Thoracic aorta (tissue), 2 donors: ENCODE measurements at regions not wholly inside any gene's neighbourhood (a gene's known extent, or its start where the extent isn't known, plus 50 kb on each side); places are given as distances from the start of the nearest gene placed in this dataset.

Experiments used
- ATAC-seq: fragments of 150-250 bp; one replicate; pipeline ENCODE4 v1.8.0; 2017; ENCODE audit warnings: low read depth; ENCODE audit not compliant: insufficient number of reproducible peaks, low FRiP score
- DNase-seq: peaks from one replicate; pipeline ENCODE4 v3.0.0-alpha.2; 2020; ENCODE audit warnings: low spot score
- H3K27ac ChIP-seq, 2 donors: fragments of 200-600 bp; sonication (generic); 1 replicate in 1 of 2; 2 replicates in 1 of 2; pipeline ENCODE4 v1.5.1; 2016; ENCODE audit warnings: mild to moderate bottlenecking in 2 of 2, moderate library complexity in 2 of 2
- H3K27me3 ChIP-seq: fragments of 200-600 bp; sonication (generic); replicated peaks from 2 replicates; pipeline ENCODE4 v1.6.0; 2016; ENCODE audit warnings: mild to moderate bottlenecking; ENCODE audit not compliant: insufficient read depth
- H3K36me3 ChIP-seq: fragments of 200-600 bp; sonication (generic); one replicate; pipeline ENCODE4 v1.5.1; 2016
- H3K4me1 ChIP-seq, 2 donors: fragments of 200-600 bp; sonication (generic); 1 replicate in 1 of 2; 2 replicates in 1 of 2; pipeline versions ENCODE4 v1.5.1 to v1.6.0; 2016; ENCODE audit warnings: low read depth in 2 of 2, mild to moderate bottlenecking in 1 of 2; ENCODE audit not compliant: control insufficient read depth in 1 of 2
- H3K4me3 ChIP-seq: fragments of 200-600 bp; sonication (generic); 2 replicates; pipeline ENCODE4 v1.5.1; 2016; ENCODE audit warnings: mild to moderate bottlenecking
- H3K9me3 ChIP-seq: fragments of 200-600 bp; sonication (generic); 2 replicates; pipeline ENCODE4 v1.5.1; 2016
- CTCF ChIP-seq: fragments of 200-600 bp; sonication (generic); IDR thresholded peaks from one replicate; pipeline ENCODE4 v1.5.1; 2019; ENCODE audit warnings: antibody characterized with exemption

GRCh38 chr14:87824266-87824665, 168.7 kb downstream of the GALC start:
- H3K27me3 ChIP-seq, result no peaks in the 10 kb centered on the region
- no peaks in the 10 kb centered on the region for H3K9me3 ChIP-seq
- no peak overlapping the region for H3K4me3 ChIP-seq
- no peaks in the 10 kb centered on the region for H3K36me3 ChIP-seq
- ATAC-seq (no peak), DNase-seq (no peak)
- H3K27ac ChIP-seq, result no peak overlapping the region
- TF ChIP-seq CTCF, result no peak
- no peaks in the 10 kb centered on the region for H3K4me1 ChIP-seq

- Histone ChIP-seq H3K4me3 (no peak overlapping the region), H3K27me3 (no peaks in the 10 kb centered on the region), H3K4me1 (no peaks in the 10 kb centered on the region), H3K36me3 (no peaks in the 10 kb centered on the region), H3K9me3 (no peaks in the 10 kb centered on the region), H3K27ac (no peak overlapping the region)
- no peak for DNase-seq
- TF ChIP-seq CTCF, result no peak
- no peak for ATAC-seq
These were observed 176.6 kb downstream of the GALC start for GRCh38 chr14:87816416-87816815.

GRCh38 chr14:87815121-87815520, 177.9 kb downstream of the GALC start:
- no peak for DNase-seq

GRCh38 chr14:87813686-87814085, 179.3 kb downstream of the GALC start:
- DNase-seq (no peak), ATAC-seq (no peak)
- no peaks in the 10 kb centered on the region for H3K36me3 ChIP-seq
- no peaks in the 10 kb centered on the region for H3K27me3 ChIP-seq
- H3K9me3 ChIP-seq, result no peaks in the 10 kb centered on the region
- H3K4me1 ChIP-seq, result no peaks in the 10 kb centered on the region
- no peak overlapping the region for H3K4me3 ChIP-seq
- no peak for TF ChIP-seq CTCF
- H3K27ac ChIP-seq, result no peak overlapping the region

More at GRCh38 chr14:87815121-87815520, 177.9 kb downstream of the GALC start:
- Histone ChIP-seq H3K27ac (no peak overlapping the region), H3K36me3 (no peaks in the 10 kb centered on the region), H3K4me1 (no peaks in the 10 kb centered on the region), H3K27me3 (no peaks in the 10 kb centered on the region), H3K9me3 (no peaks in the 10 kb centered on the region), H3K4me3 (no peak overlapping the region)
- TF ChIP-seq CTCF, result no peak
- ATAC-seq, result no peak

- no peak for DNase-seq
- no peaks in the 10 kb centered on the region for H3K27me3 ChIP-seq
- no peaks in the 10 kb centered on the region for H3K4me1 ChIP-seq
- ATAC-seq, result no peak
- no peak overlapping the region for H3K27ac ChIP-seq
- H3K36me3 ChIP-seq, result no peaks in the 10 kb centered on the region
- TF ChIP-seq CTCF, result no peak
- H3K4me3 ChIP-seq, result no peak overlapping the region
- no peaks in the 10 kb centered on the region for H3K9me3 ChIP-seq
These were observed 179.8 kb downstream of the GALC start for GRCh38 chr14:87813211-87813610.
